ENCODE measurements at regions not wholly inside any gene's neighbourhood (a gene's known extent, or its start where the extent isn't known, plus 50 kb on each side); places are given as distances from the start of the nearest gene placed in this dataset.

- no peak for DNase-seq (ENCODE audit: unreplicated experiment)
Measured at GRCh38 chr3:148005456-148005855, 596.3 kb downstream of the ZIC1 start.

GRCh38 chr3:148006508-148006907 lies 597.3 kb downstream of the ZIC1 start:
- no peak for TF ChIP-seq CTCF (IDR thresholded peaks at IDR 0.05; ENCODE audit: unreplicated experiment)
- Mint-ChIP-seq H3K9me3 (ENCODE audit: unreplicated experiment) (no peaks in the 10 kb centered on the region), H3K27me3 (ENCODE audit: insufficient read depth, unreplicated experiment) (peaks cover 72% of the 10 kb centered on the region), H3K27ac (ENCODE audit: low read depth, unreplicated experiment) (no peak overlapping the region), H3K4me3 (ENCODE audit: unreplicated experiment) (no peak overlapping the region), H3K4me1 (ENCODE audit: insufficient read depth, unreplicated experiment) (no peaks in the 10 kb centered on the region), H3K36me3 (ENCODE audit: insufficient read depth, unreplicated experiment) (no peaks in the 10 kb centered on the region)
- no peak for DNase-seq (ENCODE audit: unreplicated experiment)
- BruUV-seq (replicated peaks): no TSS peak
- CTCF ChIA-PET: no interaction called here
- intact Hi-C loops (cut with micrococcal nuclease): no loop called here
- POLR2A ChIA-PET: no interaction called here

More at GRCh38 chr3:148005456-148005855, 596.3 kb downstream of the ZIC1 start:
- TF ChIP-seq CTCF (IDR thresholded peaks at IDR 0.05; ENCODE audit: unreplicated experiment): no peak
- BruUV-seq (replicated peaks): no TSS peak
- Mint-ChIP-seq H3K36me3 (ENCODE audit: insufficient read depth, unreplicated experiment) (no peaks in the 10 kb centered on the region), H3K4me1 (ENCODE audit: insufficient read depth, unreplicated experiment) (no peaks in the 10 kb centered on the region), H3K27ac (ENCODE audit: low read depth, unreplicated experiment) (no peak overlapping the region), H3K4me3 (ENCODE audit: unreplicated experiment) (no peak overlapping the region), H3K27me3 (ENCODE audit: insufficient read depth, unreplicated experiment) (peaks cover 72% of the 10 kb centered on the region), H3K9me3 (ENCODE audit: unreplicated experiment) (no peaks in the 10 kb centered on the region)
- POLR2A ChIA-PET: interaction anchor here (0.7 kb wide), 1 partner anchor 1945 kb away, joined by 3 read pairs; no protein-coding TSS in a partner anchor
- intact Hi-C loops (cut with micrococcal nuclease): no loop called here
- CTCF ChIA-PET: no interaction called here

DNA sequence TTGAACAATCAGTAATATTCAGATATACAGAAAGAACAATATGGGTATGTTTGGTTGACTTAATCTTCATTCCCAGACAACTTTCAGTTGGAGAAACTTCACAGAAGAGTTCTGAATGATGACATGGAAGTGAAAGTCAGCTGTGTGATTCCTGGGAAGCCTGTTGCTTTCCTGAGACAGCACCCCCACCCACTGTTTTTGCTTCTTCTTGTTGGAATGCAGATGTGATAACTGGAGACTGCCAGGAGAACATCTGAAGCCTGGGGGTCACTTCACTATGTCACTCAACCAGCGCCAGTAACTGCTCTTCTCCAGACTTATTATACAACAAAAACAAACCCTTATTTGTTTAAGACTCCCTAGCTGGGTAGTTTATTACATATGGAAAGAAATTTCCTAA lies 599.4 kb downstream of the ZIC1 start:
- intact Hi-C loops (cut with micrococcal nuclease): no loop called here
- H3K4me1 Mint-ChIP-seq (ENCODE audit: insufficient read depth, unreplicated experiment): no peaks in the 10 kb centered on the region
- no peak overlapping the region for H3K4me3 Mint-ChIP-seq (ENCODE audit: unreplicated experiment)
- BruUV-seq (replicated peaks): no TSS peak
- TF ChIP-seq CTCF (IDR thresholded peaks at IDR 0.05; ENCODE audit: unreplicated experiment): no peak
- POLR2A ChIA-PET: no interaction called here
- H3K9me3 Mint-ChIP-seq (ENCODE audit: unreplicated experiment): no peaks in the 10 kb centered on the region
- no peak overlapping the region for H3K27ac Mint-ChIP-seq (ENCODE audit: low read depth, unreplicated experiment)
- CTCF ChIA-PET: no interaction called here
- no peaks in the 10 kb centered on the region for H3K36me3 Mint-ChIP-seq (ENCODE audit: insufficient read depth, unreplicated experiment)
- no peak for DNase-seq (ENCODE audit: unreplicated experiment)
- H3K27me3 Mint-ChIP-seq (ENCODE audit: insufficient read depth, unreplicated experiment): peaks cover 56% of the 10 kb centered on the region

GRCh38 chr3:148020861-148021260 lies 611.7 kb downstream of the ZIC1 start:
- Mint-ChIP-seq H3K27me3 (ENCODE audit: insufficient read depth, unreplicated experiment) (peaks cover 63% of the 10 kb centered on the region), H3K36me3 (ENCODE audit: insufficient read depth, unreplicated experiment) (peaks cover 4% of the 10 kb centered on the region), H3K9me3 (ENCODE audit: unreplicated experiment) (no peaks in the 10 kb centered on the region), H3K4me3 (ENCODE audit: unreplicated experiment) (no peak overlapping the region), H3K27ac (ENCODE audit: low read depth, unreplicated experiment) (no peak overlapping the region), H3K4me1 (ENCODE audit: insufficient read depth, unreplicated experiment) (no peaks in the 10 kb centered on the region)
- intact Hi-C loops (cut with micrococcal nuclease): no loop called here
- CTCF ChIA-PET: no interaction called here
- no TSS peak for BruUV-seq (replicated peaks)
- DNase-seq (ENCODE audit: unreplicated experiment): no peak
- no peak for TF ChIP-seq CTCF (IDR thresholded peaks at IDR 0.05; ENCODE audit: unreplicated experiment)
- POLR2A ChIA-PET: no interaction called here
